AG09319 (cell line): ENCODE measurements at regions not wholly inside any gene's neighbourhood (a gene's known extent, or its start where the extent isn't known, plus 50 kb on each side); places are given as distances from the start of the nearest gene placed in this dataset.

ENCODE experiments used
- DNase-seq: peaks from one replicate; pipeline ENCODE4 v3.0.0-alpha.2; 2010; ENCODE audit warnings: low read depth; ENCODE audit errors: extremely low read depth
- TF ChIP-seq, protein P1 (sequence below): IDR thresholded peaks from 2 replicates; pipeline ENCODE4 v1.5.1; 2011; ENCODE audit warnings: low read depth, mild to moderate bottlenecking, inconsistent platforms, low read length, moderate library complexity

DNA sequence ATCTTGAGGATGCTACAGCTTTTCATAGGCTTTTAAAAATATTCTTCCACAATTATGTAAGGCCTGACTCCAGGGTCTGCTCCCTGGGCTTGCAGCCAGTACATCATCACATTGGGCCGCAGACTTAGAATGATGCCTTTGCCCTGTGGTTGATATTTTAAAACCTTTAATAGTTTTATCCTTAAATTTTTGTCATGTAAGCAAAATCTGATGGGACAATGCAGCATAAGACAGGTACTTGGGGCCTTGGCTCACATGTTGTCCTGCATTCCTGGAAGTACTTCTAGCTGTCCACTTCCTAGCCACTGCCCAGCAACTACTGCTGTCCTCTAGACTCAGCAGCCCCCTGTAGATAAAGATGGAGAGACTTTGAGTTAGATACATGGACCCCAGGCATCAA is 197.3 kb upstream of the SLITRK3 start:
- no peak for DNase-seq
- TF ChIP-seq, protein P1, sequence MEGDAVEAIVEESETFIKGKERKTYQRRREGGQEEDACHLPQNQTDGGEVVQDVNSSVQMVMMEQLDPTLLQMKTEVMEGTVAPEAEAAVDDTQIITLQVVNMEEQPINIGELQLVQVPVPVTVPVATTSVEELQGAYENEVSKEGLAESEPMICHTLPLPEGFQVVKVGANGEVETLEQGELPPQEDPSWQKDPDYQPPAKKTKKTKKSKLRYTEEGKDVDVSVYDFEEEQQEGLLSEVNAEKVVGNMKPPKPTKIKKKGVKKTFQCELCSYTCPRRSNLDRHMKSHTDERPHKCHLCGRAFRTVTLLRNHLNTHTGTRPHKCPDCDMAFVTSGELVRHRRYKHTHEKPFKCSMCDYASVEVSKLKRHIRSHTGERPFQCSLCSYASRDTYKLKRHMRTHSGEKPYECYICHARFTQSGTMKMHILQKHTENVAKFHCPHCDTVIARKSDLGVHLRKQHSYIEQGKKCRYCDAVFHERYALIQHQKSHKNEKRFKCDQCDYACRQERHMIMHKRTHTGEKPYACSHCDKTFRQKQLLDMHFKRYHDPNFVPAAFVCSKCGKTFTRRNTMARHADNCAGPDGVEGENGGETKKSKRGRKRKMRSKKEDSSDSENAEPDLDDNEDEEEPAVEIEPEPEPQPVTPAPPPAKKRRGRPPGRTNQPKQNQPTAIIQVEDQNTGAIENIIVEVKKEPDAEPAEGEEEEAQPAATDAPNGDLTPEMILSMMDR: no peak

DNA sequence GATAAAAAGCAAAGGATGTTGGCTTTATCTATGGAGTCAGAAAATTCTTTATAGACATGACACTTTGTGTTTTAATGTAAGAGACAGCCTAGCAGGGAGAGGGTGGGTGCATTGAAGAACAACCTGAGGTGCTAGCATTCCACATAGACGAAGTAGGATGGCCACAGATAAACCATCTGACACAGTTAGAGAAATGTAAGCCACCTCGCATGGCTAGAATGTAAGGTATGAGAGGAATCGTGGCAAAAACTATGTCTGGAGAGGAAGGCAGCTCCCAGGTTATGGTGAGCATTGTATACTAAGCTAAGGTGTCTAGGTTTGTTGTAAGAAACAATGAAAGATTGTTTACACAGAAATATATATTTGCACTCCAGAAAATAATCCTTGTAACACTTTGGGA is 194.0 kb upstream of the SLITRK3 start:
- TF ChIP-seq, protein P1: no peak
- DNase-seq: no peak

DNA sequence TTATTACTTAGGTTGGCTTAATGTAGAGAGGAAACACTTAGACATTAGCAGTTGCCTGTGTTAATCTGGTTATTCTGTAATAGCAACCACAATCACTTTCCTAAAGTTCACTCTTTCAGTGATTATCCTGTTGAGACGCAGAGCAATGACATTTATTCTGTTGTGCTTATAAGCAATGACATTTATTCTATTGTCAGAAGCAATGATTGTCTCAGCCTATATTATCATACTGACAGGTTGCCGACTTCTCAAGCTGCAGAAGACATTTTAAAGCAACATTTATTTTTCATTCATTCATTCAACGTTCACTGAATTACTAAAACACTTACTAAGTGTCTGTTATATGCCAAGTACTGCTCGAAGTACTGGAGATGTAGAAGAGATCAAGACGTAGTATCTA is 193.5 kb upstream of the SLITRK3 start:
- TF ChIP-seq, protein P1: no peak
- DNase-seq: no peak

DNA sequence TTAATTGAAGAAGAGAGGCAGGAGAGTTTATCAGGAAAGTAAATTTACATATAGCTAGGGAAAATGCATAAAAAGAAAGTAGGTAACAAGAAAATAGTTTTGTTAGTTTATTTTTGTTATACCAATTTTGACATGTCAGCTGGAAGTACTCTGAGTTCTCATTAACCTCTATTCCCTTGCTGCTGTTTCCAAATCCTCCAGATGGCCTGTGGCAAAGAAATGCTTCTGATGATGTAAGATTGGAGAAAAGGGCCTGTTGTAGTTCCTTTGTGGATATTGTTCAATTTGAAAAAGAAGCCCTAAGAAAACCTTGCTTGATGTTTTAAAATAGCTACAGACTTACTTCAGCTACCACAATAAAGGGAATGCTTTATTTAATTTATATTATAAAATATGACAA is 192.9 kb upstream of the SLITRK3 start:
- TF ChIP-seq, protein P1: no peak
- DNase-seq: no peak

DNA sequence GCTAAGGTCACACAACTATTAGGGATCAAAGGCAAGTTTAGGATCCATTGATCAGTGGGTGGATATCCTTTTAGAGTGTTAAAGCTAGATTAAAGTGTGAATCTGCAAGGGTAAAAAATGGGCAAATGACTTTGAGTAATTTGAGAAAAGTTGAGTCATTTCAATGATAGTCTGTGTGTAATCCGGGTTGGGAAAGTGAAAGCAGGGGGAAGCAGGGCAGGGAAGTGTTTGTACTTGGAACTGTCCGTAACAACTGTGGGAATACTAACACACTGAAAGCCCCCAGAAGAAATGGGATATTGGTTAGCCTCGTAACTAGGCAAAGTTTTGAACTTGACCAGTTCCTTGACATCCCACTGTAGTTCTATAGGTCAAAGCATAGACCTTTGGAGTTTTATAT is 187.2 kb upstream of the SLITRK3 start:
- TF ChIP-seq, protein P1: no peak
- DNase-seq: no peak

DNA sequence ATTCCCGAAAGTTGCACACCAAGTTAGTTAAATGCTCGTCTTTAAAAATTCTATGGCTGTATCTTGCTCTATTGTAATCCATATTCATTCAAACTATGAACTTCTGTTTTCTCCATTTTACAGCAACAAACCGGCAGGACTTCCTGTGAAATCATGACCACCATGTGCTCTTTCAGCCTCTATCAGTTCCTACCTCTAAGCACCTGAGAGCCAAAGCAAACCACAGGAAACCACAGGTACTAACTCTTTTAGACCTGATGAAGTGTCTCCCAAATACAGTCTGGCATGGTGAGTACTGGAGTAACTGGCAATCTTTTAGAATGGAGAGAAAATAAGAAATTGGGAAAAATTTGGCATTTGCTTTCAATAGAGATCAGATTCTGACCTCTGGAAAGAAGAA is 186.5 kb upstream of the SLITRK3 start:
- no peak for DNase-seq
- TF ChIP-seq, protein P1: no peak

DNA sequence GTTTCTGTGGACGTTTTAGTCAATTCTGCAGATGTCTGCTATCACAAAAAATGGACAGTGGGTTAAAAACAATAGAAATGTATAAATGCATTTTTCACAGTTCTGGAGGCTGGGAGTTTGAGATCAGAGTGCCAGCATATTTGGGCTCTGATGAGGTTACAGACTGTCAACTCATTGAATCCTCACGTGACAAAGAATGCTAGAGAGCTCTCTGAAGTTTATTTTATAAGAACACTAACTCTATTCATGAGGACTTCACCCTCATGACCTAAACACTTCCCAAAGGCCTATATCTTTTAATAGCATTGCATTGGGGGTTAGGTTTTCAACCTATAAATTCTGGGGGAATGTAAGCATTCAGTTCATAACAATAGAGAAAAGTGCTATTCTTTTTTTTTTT is 182.6 kb upstream of the SLITRK3 start:
- TF ChIP-seq, protein P1: no peak
- DNase-seq: no peak

DNA sequence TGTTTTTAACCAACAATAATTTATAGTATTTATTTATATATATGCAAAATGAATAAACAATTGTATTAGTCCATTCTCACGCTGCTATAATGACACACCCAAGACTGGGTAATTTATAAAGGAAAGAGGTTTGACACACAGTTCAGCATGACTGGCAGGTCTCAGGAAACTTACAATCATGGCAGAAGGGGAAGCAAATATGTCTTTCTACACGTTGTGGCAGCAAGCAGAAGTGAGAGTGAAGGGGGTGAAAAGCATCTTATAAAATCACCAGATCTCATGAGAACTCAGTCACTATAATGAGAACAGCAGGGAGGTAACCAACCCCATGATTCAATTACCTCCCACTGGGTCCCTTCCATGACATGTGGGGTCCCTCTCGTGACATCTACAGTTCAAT is 162.8 kb upstream of the SLITRK3 start:
- DNase-seq: no peak
- TF ChIP-seq, protein P1: no peak
